ENCODE measurements at regions not wholly inside any gene's neighbourhood (a gene's known extent, or its start where the extent isn't known, plus 50 kb on each side); places are given as distances from the start of the nearest gene placed in this dataset.

DNA sequence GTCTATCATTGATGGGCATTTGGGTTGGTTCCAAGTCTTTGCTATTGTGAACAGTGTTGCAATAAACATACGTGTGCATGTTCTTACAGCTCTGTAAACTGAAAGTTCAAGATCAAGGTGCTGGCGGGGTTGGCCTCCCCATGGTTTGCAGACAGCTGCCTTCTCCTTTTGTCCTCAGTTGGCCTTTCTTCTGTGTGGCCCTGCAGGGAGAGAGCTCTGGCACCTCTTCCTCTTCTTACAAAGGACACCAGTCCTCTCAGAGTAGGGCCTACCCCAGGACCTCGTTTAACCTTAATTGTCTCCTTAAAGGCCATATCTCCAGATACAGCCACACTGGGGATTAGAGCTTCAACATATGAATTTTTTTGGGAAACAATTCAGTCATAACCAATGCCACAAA lies 462.7 kb downstream of the TCERG1L start:
- DNase-seq = no peak

DNA sequence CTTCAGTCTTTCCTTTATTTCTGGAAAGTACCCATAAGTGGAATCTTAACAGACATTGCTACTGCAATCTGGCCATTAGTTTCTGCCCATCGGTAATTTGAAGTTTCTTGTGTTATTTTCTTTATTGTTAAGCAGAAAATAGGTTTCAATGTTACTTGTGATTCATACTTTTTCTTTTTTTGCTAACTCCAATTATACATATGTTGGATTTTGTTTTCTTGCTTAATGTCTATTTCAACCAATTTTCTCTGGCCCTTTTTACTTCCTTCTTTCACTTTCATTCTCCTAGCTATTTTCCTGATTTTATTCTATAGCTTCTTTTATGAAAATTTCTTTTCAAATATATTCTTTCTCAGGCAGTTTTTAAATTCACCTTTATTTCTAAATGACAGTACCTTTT lies 457.4 kb downstream of the TCERG1L start:
- no peak for DNase-seq

DNA sequence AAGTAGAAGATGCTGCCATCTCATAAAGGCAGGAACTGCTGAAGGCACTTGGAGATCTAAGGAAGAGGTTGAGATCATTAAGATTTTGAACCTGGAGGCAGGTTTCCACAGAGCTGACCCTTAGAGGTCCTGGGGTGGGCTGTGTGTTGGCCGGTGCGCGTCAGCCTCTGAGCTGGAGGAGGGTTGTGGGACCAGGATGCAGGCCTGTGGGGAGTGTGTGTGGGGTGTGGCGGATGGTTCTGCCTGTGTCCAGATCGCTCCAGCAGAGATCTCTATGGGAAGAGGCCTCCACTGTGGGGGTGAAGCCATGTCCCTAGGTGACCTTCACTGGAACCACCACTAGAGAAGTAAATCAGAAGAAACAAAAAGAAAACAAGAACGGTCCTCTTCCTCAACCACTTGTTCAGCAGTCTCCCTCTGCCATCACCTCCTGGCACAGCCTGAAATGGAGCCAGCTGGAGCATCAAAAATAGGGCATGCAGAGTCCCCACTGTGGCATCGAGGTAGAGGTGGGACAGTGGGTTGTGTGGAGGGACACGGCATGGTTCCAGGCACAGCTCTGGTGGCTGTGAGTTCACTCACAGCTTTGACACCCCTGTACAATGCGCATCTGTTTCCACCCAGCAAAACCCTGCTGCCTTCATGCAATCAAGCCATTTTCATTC lies 453.8 kb downstream of the TCERG1L start:
- DNase-seq = no peak

DNA sequence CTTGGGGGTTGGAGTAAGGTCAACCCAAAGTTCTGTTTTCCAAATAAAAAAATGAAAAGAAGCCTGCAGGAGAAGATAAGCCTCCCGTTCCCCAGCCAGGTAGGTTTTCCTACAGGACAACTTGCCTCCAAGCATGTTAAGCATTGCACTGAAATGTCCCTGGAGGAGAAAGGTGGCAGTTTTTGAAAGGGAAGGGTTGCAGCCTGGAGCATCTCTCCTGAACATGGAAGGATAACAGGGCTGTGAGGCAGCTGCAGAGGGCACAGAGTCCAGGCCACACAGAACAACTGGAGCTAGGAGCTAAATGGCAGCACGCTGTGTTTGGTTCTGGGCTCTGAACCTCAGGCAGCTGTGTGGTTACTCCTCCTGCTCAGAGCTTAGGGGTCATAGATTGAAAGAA lies 452.9 kb downstream of the TCERG1L start:
- no peak for DNase-seq

DNA sequence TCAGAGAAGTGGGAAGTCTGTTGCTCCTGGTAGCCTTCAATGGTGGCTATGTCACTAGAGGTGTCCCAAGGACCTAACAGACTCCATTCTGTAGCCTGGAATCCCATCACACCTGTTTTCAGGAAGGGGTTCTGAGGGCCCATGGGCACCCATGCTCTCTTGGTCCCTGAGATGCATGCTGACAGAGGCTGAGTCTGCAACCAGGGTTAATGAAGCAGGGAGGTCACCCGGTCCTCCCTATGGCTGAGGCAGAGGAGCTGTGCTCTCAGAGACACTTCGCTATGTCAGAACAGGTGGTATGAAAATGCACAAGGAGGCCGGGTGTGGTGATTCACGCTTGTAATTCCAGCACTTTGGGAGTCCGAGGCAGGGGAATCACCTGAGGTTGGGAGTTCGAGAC lies 452.1 kb downstream of the TCERG1L start:
- DNase-seq = no peak

DNA sequence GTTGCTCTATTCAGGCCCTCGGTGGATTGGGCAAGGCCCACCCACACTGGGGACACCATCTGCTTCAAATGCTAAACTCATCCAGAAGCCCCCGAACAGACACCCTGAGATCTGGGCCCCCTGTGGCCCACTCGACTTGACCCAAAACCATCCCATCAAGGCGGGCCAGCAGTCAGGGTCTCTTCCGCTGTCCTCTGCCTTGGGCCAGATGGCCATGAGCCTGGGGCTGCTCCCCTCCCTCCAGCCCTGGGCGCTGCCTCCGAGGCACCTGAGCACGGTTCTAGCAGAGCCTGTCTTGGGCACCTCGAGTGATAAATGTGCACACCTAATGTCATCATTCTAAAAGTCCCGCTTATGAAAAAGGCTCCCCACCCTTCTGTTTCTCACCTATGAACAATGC lies 449.4 kb downstream of the TCERG1L start:
- no peak for DNase-seq

DNA sequence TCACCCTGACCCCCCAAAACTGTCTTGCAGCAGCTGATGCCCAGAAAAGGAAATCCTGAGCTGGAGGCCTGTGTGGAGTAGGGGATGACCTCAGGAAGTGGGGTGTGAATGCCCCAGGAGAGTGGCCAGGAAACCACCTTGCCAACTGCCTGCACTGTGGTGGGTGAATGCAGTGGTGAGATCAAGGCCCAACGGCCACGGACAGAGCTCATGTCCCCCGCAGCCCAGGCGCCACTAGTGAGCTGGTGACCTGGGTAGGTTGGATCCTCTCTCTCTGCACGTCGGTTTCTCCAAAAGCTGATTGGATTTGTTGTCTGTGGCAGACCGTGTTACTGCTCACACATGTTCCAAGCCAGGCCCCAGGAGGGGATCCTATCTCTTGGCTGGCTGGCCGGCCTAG lies 448.9 kb downstream of the TCERG1L start:
- no peak for DNase-seq

DNA sequence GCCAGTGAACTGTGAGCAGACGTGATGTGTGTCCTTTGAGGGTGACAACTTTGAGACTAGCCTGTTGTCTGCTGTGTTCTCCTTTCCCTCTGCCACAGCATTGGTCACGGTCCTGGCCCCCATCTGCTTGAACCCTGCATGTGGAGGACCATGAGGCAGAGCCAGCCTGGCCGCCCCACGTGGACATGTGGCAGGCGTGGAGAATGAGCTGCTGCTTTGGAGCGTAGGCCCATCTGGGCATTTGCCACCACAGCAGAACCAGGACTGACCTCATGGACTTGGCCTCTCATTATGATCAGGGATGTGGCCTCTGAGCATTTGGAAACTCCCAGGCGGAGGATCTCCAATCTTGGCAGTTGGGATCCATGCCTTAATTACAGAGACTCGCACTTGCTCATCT lies 448.5 kb downstream of the TCERG1L start:
- no peak for DNase-seq

DNA sequence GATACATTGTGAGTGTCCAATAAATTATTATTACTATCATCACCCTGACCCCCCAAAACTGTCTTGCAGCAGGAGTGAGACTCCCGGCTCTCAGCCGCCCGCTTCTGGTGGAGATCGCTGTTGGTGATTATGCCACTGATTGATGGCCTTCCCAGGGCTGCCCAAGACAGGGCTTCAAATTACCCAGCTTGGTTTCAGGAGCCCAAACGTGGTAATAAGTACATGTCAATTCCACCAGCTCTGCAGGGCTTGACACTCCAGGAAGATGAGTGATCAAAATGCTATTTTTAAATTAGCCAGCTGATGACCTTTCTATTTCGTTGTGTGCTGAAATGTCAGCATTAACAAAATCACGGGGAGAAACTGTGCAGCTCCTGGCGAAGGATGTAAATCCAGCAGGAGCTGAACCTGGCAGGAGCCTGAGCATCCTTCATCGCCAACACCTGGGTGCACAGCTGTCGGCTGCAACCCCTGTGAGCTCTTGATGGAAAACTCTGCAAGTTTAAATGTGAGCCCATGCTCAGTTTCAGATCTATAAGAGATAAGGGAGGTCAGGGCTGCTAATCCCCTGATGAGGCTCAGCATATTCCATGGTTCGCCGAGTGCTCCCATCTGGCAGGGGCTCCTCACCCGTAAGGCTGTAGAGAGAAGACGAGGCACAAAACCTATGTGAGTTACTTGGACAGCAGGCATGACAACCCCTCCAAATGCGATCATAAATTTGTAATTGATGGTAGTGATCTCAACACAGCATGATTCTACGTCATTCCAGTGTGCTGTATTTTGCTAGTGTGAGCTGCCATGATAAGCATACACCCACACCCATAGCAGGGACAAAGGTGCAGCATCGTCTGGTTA lies 446.3 kb downstream of the TCERG1L start:
- DNase-seq = no peak

DNA sequence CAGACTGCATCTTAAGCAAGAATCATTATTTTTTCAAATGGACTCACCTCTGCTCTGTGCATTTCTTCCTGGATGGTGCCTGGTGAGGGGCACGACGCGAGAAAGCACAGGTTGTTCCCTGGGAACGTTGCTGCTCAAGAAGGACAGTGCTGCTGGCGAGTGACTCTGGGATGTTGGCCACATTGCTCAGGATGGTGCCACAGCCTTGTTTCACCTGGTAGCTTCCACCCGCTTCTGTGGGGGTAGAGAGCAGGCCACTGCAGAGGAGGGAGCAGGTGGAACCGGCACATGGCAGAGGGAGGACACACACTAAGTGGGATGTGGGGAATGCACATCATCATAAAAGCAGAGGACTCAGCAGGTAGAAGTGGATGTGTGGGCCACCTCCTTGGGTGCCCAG lies 444.7 kb downstream of the TCERG1L start:
- DNase-seq = no peak

DNA sequence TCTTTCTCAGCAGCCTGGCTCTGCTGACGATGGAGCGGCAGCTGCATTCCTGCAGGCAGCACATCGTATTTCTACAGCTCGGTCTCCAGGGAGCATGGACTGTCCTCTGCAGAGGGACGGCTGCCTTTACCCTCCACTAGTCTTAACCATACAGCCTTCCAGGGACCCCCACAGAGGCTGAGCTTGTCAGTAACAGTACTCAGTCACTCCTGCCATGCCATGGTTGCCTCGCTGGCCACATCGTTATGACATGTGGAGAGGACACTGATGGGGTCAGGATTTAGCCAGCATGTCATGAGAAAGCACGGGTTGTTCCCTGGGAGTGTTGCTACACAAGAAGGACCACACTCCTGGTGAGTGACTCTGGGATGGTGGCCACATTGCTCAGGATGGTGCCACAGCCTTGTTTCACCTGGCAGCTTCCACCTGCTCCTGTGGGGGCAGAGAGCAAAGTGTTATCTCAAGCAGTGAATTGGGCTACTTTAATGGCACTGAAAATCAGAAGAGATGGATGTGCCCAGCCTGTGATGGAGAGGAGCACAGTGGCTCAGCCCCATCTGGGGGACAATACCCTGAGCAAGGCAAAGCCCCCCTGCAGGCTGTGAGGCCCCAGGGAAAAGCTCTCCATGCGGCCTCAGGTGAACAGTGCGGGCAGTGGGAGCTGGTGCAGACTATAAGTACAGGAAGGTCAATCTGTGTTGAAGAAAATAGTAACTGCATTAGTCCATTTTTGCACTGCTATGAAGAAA lies 443.9 kb downstream of the TCERG1L start:
- no peak for DNase-seq

DNA sequence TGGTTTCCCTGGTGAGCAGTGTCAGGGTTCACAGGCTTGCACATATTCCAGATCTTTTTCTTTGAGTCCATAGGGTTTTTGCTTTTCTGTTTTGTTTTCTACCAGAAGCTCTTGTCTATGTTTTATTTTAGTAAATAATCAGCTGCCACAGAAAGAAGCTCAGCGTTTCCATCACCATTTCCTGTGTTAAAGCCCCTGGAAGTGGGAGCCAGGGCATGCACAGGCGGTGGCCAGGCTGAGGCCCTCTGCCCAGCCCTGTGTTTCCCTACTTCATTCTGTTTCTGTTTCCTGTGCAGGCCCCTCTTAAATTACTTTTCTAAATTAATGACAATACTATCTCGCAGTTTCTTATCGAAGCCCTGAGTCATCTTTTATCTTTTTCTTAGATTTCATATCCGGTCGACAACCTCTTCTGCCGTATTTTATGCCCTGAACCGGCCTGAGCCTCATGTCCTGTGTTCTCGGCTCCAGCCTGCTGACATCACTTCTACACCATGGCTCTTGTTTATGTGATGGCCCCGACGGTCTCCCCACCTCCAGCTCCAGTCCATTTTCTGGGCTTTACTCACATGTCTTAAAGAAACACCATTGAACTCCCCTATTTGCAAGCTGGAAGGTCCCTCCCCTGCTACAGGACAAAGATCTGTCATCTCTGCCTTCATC lies 442.2 kb downstream of the TCERG1L start:
- no peak for DNase-seq

DNA sequence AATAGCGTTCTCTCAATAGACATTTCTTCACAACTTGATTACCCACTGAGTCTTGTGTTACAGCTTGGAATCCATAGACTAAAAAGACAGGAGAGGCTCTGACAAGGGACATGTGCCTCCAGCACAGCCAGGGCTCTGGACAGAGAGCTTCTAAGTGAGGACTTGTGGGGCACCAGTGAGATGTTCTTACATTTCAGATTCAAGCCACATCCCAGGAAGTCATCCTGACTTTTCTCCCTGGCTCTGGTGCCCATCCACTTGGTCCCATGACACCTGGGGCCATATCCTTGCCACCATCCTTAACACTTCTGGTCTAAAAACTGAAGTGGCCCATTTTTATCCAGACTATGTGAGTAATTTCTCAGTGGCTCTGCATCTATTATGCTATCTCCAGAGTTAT lies 440.1 kb downstream of the TCERG1L start:
- no peak for DNase-seq

DNA sequence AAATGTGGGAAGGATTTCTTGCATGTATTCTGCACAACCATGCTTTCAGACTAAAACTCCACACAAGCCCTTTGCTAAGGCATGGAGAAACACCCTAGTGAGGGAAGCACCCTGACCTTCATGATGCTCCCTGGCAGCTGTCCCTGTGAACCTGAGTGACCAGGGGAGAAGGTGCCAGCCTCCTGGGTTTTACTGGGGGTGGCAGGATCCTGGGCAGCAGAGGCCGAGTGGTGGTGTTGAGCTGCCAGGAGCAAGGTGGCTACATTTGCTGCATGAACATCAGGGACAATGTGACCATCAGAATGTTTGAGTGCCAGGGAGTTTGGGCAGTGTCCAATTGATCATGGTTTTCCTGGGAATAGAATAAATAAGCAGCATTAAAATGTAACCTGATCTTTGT lies 437.9 kb downstream of the TCERG1L start:
- DNase-seq = no peak

DNA sequence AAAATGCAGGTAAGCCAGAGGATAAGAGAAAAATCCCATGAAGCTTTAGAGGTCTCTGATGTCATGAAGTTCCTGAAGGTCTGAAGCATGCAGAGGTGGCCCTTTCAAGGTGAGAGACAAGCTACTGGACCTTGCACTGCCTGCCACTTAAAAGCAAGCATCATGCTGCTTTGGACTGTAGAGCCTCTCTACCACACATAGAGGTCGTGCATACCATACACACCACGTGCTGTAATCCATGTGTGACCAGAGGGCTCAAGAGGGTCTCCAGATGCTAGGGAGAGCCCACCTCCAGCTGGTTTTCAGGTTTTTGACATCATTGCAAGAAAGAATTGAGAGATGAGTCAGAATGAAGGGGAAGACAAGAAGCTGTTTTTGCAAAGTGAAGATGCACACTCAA lies 436.4 kb downstream of the TCERG1L start:
- no peak for DNase-seq

DNA sequence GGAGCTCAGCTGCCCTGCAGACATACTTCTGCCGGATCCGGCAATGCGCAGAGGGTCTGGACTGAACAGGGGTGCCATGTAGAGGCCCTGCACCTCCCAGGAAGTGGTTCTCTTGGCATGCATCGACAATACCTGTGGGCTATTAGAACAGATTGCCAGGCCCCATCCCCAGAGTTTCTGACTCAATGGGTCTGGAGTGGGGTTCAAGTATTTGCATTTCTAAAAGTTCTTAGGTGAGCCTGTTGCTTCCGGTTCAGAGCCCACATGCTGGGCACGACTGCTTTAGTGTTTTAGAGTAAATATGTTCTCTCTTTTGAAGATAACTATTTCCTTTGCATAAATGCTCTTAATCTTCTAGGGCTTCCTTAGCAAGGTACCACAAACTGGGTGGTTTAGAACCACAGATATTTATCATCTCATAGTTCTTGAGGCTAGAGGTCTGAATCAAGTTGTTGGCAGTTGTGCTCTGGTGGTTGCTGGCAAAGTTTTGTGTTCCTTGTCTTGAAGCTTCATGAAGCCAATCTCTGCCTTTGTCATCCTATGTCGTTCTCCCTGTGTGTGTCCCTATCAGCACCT lies 435.5 kb downstream of the TCERG1L start:
- DNase-seq = no peak

DNA sequence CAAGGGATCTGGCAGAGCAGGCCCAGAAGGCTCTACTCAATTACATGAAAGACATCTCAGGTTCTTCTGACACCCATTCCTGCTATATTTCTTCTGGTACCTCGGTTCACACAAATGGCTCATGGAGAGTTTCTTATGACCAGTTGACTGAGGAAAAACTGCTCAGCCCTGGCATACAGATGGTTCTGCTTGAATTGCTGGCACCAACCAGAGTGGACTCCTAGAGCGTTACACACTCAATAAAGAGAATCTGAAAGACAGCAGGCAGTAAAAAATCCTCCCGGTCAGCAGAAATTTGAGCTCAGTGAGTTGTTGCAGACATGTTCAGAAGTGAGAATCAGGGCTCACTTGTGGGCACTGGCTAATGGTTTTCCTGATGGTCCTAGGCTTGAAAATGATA lies 434.4 kb downstream of the TCERG1L start:
- DNase-seq = no peak

DNA sequence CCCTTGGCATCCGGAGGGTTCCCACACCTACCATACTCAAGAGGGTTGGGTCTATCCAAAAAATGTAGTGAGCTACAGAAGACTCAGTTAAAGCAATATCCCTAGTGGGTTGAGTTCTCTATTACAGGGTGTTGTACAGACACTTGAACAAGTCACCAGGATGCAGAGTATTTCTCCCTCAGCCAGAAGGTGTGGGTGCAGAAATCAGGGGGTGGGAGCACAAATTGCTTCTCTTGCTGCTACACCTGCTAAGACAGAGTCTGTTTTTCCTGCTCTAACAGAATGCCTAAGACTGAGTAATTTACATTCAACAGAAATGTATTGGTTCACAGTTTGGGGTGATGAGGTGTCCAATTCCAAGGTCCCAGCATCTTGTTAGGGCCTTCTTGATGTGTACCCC lies 433.4 kb downstream of the TCERG1L start:
- no peak for DNase-seq

DNA sequence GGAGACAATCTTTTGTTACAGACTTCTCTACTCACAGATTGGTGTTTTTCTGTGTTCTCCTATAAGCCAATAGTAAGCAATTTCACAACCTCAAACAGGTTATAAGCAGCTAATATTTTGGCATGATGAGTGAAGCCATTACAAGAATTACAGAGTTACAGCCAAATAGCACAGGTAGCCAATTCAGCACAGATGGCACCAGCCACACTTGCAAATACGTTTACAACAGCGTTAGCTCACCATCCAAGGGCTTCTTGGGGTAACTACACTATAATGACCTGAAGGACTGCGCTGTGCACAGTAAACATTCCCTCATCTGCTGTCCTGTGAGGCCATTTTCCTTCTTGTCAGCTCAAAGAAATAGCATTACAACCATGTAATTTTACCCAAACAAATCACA lies 428.6 kb downstream of the TCERG1L start:
- DNase-seq = no peak

DNA sequence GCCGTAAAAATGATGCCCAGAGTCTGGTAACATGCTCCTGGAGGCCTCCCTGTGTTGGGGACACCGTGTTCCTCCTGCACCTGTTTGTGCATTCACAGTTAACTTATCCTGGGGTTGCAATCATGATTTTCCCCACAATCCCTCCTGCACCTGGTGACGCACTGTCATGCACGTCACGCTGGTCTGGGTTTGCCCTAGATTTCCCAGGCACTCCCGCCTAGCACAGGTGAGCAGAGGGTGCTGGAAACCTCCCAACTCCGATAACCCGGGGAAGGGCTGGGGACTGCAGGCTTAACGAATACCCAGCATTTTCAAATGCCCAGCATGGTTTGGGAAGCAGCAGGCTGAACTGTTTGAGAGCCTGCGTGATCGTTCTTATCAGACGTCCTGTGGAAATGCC lies 427.1 kb downstream of the TCERG1L start:
- DNase-seq = no peak

DNA sequence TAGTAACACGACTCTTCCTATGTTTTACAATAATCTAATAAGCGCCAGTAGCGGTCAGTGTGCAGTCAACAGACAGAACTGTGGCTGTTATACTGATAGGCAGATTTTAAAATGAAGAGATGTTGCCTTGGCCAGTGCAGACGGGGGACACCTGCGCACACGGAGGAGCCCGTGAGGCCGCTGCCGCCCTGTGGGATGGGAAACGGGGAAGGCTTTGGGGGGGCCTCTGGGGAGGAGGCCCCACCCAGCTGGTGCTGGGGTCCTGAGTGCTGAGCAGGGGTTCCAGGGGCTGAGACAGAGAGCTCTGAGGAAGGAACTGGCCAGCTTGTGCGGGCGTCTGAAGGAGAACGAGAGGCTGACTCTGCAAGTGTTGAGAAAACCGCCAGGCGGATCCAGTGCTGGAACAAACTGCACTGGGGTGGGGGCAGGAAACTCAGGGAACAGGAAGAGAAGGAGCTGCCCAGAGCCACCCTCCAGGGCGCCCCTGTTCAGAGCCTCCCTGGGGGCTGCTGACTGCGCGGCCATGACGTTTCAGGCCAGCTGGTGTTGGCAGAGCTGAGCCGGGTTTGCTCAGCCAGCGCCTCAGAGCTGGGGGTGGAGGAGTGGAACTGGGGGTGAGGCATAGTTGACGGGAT lies 426.4 kb downstream of the TCERG1L start:
- DNase-seq = no peak

DNA sequence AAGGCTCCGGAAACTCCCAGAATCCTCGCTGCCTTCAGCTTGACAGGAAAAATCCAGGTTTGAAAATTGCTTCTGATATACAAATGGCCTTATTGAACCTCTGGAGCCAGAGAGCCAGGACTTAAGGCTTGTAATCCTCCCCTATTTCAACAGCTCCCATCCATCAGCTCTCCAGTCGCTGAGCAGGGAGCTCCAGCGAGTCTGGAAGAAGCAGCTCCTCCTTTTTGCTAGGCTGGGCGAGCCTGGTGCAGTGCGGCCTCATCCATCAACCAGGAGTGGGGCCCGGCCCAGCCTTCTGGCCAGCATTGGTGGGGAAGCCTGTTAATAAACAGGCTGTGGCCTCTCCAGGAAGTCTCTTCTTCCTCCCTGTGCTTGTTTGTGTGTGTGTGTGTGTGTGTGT lies 424.4 kb downstream of the TCERG1L start:
- DNase-seq = no peak

Data from effector CD8-positive, alpha-beta T cell (primary cell).